ENCODE measurements at regions not wholly inside any gene's neighbourhood (a gene's known extent, or its start where the extent isn't known, plus 50 kb on each side); places are given as distances from the start of the nearest gene placed in this dataset.
"Not testable (repeated sequence)": the region's sequence is repeated elsewhere in the genome, so short reads cannot be mapped to it uniquely, and the experiment has no call there.

DNA sequence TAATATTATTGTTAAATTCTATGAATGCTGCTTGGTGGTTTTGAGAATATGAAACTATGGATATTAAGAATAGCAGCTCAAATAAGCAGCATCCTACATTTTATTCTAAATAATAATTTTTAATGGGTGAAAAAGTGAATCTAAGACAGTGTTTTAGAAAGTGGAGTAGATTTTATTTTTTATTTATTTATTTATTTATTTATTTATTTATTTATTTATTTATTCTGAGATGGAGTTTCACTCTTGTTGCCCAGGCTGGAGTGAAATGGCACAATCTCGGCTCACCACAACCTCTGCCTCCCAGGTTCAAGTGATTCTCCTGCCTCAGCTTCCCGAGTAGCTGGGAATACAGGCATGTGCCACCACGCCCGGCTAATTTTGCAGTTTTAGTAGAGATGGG, 1199.4 kb downstream of the EPHA7 start:
- TF ChIP-seq, protein P1, sequence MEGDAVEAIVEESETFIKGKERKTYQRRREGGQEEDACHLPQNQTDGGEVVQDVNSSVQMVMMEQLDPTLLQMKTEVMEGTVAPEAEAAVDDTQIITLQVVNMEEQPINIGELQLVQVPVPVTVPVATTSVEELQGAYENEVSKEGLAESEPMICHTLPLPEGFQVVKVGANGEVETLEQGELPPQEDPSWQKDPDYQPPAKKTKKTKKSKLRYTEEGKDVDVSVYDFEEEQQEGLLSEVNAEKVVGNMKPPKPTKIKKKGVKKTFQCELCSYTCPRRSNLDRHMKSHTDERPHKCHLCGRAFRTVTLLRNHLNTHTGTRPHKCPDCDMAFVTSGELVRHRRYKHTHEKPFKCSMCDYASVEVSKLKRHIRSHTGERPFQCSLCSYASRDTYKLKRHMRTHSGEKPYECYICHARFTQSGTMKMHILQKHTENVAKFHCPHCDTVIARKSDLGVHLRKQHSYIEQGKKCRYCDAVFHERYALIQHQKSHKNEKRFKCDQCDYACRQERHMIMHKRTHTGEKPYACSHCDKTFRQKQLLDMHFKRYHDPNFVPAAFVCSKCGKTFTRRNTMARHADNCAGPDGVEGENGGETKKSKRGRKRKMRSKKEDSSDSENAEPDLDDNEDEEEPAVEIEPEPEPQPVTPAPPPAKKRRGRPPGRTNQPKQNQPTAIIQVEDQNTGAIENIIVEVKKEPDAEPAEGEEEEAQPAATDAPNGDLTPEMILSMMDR (IDR thresholded peaks at IDR 0.05; ENCODE audit: low read depth, low read length) = not testable (repeated sequence)
- not testable (repeated sequence) for TF ChIP-seq EZH2phosphoT487 (IDR thresholded peaks at IDR 0.05; ENCODE audit: low read depth)

Measured in OCI-LY3 (cell line).